GM21526 (cell line): ENCODE measurements at regions not wholly inside any gene's neighbourhood (a gene's known extent, or its start where the extent isn't known, plus 50 kb on each side); places are given as distances from the start of the nearest gene placed in this dataset.
"Not testable (repeated sequence)": the region's sequence is repeated elsewhere in the genome, so short reads cannot be mapped to it uniquely, and the experiment has no call there.

Experiments used
- ATAC-seq: cut with Tn5 transposase; IDR thresholded peaks from one replicate; pipeline ENCODE4 v1.9.1; 2021; ENCODE audit warnings: moderate library complexity; ENCODE audit not compliant: unreplicated experiment, low FRiP score

DNA sequence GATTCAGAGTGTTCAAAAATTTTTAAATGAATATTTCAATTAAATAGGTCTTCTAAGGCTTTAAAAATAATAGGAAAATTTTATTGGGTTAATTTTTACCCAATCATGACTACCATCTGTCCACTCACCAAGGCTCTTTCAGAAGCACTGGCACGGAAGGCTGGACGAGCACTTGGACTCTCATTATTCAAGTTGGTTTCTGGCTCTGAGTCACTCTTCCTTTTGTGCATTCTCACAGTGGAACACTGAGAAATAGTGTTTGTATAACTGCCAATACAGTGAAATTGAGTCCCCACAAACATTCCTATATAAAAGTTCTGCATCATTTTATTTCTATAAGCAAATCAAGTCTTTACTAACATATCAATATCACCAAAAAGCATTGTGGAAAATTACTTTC lies 1149.0 kb downstream of the EFNA5 start:
- no peak for ATAC-seq

DNA sequence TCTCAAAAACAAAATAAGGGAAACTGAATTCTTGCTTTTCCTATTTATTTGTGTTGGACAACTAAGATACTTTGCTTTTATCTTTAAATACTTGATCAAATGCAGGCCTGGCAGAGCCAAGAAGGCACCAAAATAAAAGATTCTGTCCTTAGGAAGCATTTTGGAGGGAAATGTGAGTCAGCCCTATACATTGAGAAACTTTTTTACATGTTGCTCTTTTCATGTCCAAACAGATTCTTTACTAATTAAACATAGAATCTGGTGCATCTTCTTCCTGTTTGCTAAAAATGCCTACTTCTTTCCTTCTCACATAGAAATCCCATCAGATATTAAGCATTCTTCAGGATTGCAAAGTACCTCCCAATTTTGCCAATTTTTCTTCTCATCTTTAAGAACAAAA lies 1160.4 kb downstream of the EFNA5 start:
- no peak for ATAC-seq

- no peak for ATAC-seq
Observed at GRCh38 chr5:106508894-106509293, 1161.8 kb downstream of the EFNA5 start.

DNA sequence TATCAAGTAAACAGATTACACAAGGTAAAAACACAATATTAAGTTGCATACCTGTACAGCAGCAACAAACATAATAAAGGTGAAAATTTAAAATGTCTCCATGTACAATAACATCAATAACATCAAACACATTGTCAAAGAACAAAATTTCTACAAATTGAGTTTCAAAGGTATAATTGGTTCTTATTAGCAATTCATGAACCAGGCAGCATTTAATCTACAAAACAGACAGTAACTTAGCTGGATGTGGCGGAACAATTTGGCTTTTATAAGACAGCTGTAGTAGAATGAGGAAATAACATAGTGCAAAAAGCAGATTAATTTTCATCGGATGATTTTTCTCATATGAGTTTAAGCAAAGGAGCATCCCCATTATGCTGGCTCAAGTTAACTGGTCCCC lies 1176.8 kb downstream of the EFNA5 start:
- ATAC-seq = no peak

GRCh38 chr5:106489004-106489403 lies 1181.7 kb downstream of the EFNA5 start:
- ATAC-seq = no peak

DNA sequence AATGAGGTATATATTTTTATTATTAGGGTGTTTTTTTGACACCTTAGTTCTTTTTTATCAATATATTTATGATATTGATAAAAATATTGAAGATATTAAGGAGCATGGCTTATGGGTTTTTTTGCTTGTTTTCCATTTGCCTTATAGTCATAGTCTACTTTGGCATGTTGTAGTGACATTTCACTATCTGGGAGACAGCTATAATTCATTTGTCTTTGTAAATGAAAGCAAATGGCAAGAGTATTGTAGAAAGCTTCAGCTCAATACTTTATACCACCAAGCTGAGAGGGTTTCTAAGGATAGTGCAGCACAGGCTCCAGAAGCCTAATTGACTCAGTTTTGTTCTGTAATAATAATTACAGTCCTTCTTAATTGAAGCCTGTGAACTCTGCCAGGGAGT lies 1182.3 kb downstream of the EFNA5 start:
- no peak for ATAC-seq

GRCh38 chr5:106481374-106481773 lies 1189.4 kb downstream of the EFNA5 start:
- no peak for ATAC-seq

GRCh38 chr5:106476630-106477029 lies 1194.1 kb downstream of the EFNA5 start:
- ATAC-seq = no peak

- no peak for ATAC-seq
Observed at GRCh38 chr5:106474066-106474465, 1196.7 kb downstream of the EFNA5 start.

GRCh38 chr5:106459541-106459940 lies 1211.2 kb downstream of the EFNA5 start:
- no peak for ATAC-seq

- no peak for ATAC-seq
Observed at GRCh38 chr5:106454651-106455415, 1215.9 kb downstream of the EFNA5 start.

GRCh38 chr5:106454050-106454449 lies 1216.7 kb downstream of the EFNA5 start:
- no peak for ATAC-seq

- ATAC-seq = no peak
Observed at GRCh38 chr5:106451998-106452397, 1218.7 kb downstream of the EFNA5 start.

DNA sequence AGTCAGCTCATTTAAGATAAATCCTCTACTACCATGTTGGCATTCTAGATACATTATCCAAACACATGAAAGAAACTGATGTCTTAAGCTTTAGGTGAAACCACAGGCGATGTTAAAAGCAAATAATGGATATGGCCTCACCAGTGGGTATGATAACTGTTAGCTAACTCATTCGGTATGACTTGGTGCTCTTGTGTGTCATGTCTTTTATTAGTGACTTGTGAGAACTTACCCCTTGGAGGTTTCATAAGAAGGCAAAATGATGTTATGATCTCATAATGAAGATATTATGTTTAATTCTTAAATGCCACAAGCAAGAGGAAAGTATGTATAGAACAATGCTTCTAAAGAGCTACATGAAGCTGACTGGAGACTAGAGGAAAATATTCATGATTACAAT lies 1227.0 kb downstream of the EFNA5 start:
- ATAC-seq = no peak

- ATAC-seq = no peak
Observed at GRCh38 chr5:106435185-106435584, 1235.6 kb downstream of the EFNA5 start.

GRCh38 chr5:106430733-106431132 lies 1240.0 kb downstream of the EFNA5 start:
- ATAC-seq = not testable (repeated sequence)

GRCh38 chr5:106423109-106423897 lies 1247.4 kb downstream of the EFNA5 start:
- ATAC-seq = no peak

GRCh38 chr5:106420102-106420501 lies 1250.6 kb downstream of the EFNA5 start:
- no peak for ATAC-seq

DNA sequence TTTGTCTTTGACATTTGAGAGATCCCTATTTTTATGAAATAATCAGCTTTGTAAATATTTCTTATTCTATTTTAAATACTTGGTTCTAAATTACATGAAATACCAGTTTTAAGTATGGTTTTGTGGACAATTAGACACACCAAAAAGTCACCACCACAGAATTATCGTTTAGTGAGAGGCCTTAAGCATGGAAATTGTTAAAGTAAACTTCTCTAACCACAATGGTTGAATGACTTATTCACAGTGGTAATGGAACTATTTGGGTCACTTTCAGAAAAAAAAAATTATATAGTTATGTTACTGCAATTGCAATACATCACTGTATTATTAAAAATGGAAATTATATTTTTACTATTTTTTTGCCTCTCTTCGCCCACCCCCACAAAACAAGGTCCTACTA lies 1252.5 kb downstream of the EFNA5 start:
- no peak for ATAC-seq

- no peak for ATAC-seq
Observed at GRCh38 chr5:106417566-106417965, 1253.2 kb downstream of the EFNA5 start.

DNA sequence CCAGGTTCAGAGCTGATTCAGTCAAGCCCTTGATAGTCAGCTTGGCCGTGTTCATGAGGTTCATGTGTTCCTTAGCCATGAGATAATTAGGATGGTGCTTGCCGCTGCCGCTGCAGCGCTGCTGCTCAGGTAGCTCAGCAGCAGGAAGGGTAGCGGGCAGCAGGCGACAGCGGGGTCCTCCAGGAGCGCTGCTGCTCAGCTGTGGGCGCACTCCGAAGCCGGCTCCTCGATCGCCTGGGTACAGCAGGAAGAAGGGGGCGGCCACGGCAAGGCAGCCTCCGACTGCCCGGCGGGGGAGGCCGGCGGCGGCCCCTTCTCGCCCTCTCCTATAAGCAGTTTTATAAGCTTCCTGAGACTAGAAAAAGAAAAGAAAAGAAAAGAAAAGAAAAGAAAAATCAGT lies 1253.6 kb downstream of the EFNA5 start:
- no peak for ATAC-seq

DNA sequence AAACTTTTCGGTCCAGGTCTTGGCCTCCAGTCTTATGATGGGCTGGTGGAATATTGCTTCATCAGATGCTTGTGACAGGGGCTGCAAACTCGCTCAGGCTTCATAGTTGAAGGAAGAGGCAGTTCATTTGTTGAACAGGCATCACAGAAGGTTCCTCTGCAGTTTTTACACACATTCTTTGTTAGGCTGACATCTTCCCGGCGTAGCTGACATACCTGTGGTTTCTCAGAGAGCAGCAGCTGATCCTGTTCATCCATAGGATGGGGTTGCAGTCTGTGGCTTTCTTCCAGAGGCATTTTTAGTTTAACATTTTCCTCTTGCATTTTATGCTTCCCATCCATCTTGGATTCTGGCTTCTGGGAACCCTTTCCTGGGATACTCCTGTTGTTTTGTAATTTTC lies 1255.2 kb downstream of the EFNA5 start:
- no peak for ATAC-seq
